ENCODE measurements at regions not wholly inside any gene's neighbourhood (a gene's known extent, or its start where the extent isn't known, plus 50 kb on each side); places are given as distances from the start of the nearest gene placed in this dataset.

DNA sequence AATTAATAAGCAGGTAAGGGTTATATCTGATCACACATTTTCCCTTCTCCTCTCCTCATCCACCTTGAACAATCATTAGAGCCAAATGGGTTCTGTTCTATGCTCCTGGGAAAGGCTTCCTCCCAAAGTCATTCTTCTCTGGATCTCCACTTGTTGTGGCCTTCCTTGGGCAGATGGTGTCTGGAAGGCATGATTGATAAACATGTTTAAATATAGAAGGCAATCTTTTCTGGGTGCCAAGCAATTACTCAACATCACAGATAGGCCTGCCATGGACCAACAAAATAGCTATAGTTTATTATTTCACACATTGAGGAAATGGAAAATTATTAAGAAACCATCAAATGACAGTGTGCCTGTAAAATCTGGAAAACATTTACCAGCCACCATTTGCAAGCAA is 73.5 kb downstream of the KCNA4 start:
- TF ChIP-seq, protein P1, sequence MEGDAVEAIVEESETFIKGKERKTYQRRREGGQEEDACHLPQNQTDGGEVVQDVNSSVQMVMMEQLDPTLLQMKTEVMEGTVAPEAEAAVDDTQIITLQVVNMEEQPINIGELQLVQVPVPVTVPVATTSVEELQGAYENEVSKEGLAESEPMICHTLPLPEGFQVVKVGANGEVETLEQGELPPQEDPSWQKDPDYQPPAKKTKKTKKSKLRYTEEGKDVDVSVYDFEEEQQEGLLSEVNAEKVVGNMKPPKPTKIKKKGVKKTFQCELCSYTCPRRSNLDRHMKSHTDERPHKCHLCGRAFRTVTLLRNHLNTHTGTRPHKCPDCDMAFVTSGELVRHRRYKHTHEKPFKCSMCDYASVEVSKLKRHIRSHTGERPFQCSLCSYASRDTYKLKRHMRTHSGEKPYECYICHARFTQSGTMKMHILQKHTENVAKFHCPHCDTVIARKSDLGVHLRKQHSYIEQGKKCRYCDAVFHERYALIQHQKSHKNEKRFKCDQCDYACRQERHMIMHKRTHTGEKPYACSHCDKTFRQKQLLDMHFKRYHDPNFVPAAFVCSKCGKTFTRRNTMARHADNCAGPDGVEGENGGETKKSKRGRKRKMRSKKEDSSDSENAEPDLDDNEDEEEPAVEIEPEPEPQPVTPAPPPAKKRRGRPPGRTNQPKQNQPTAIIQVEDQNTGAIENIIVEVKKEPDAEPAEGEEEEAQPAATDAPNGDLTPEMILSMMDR (conservative IDR thresholded peaks at IDR 0.05; ENCODE audit: low read depth, low read length), result no peak
- TF ChIP-seq EZH2 (IDR thresholded peaks at IDR 0.05; ENCODE audit: low read length, unreplicated experiment), result no peak
